Left cardiac atrium (tissue), 4 donors: ENCODE measurements at regions not wholly inside any gene's neighbourhood (a gene's known extent, or its start where the extent isn't known, plus 50 kb on each side); places are given as distances from the start of the nearest gene placed in this dataset.

Experiments
- ATAC-seq, 2 donors: fragments of 200-7000 bp; cut with Tn5 transposase; one replicate each; pipeline ENCODE4 v1.9.1; 2020; ENCODE audit warnings: mild to moderate bottlenecking in 2 of 2, moderate library complexity in 2 of 2
- DNase-seq: peaks from one replicate; pipeline ENCODE4 v3.0.0-alpha.2; 2020
- intact Hi-C, 2 donors: fragments of 100-400 bp; cut with DNase I; formaldehyde crosslinking; loops; one replicate each; pipeline versions ENCODE4 v1.14.1 to v1.15.1; 2022 to 2023
- donor health status: DM: no; HTN: yes; CAD: no.
- donor health status: DM: no; HTN: yes; CAD: no; lungs with severe emphysema.
- donor health status: DM: yes; HTN: yes; CAD: no.
- donor health status: Dilated cardiomyopathy.

DNA sequence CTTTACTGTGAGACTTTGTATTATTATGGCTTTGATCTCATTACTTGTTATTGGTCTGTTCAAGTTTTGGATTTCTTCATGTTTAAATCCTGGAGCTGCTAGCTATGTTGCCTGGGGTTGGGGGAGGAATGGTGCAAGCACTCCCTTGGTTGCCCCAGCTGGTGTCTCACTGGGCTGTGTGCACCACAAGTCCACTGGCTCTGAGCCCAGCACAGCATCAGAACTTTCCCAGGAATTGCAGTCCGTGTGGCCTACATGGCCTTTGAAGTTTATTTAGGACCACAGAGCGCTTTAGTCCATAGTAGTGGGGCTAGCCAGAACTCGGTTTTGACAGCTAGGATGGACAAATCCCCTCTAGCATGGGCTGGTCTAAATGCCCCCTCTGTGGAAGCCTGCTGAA, 278.8 kb upstream of the RPS6KA3 start:
- intact Hi-C loops, result no loop called here
- ATAC-seq (no peak), DNase-seq (no peak)

DNA sequence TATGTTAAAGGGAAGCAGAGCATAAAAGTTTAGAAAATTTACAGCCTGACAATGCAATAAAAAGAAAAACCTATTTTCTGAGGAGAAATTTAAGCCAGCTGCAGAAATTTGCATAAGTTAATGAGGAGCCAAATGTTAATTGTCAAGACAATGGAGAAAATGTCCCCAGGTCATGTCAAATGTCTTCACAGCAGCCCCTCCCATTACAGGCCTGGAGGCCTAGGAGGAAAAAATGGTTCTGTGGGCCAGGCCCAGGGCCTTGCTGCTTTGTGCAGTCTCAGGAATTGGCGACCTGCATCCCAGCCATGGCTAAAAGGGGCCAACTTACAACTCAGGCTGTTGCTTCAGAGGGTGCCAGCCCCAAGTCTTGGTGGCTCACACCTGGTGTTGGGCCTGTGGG, 275.4 kb upstream of the RPS6KA3 start:
- DNase-seq, result no peak
- intact Hi-C loops, result no loop called here
- ATAC-seq, result no peak

DNA sequence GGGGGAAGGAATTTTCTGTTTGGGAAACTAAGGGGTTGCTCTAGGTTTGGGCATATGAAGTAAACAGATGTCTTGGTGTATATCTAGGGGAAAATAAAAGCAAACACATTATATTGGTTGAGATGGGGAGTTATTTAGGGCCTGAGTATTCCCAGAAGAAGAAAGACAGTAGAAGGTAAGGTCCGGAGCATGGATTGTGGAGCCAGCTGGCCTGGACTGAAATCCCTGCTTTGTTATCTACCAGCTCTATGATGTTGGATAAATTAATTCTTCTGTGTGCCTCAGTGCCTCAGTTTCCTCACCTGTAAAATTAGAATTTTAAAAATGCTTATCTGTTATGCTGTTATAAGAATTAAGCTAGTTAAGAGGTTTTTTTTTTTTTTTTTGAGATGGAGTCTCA, 272.3 kb upstream of the RPS6KA3 start:
- DNase-seq, result no peak
- intact Hi-C loops, result no loop called here
- ATAC-seq, result no peak

DNA sequence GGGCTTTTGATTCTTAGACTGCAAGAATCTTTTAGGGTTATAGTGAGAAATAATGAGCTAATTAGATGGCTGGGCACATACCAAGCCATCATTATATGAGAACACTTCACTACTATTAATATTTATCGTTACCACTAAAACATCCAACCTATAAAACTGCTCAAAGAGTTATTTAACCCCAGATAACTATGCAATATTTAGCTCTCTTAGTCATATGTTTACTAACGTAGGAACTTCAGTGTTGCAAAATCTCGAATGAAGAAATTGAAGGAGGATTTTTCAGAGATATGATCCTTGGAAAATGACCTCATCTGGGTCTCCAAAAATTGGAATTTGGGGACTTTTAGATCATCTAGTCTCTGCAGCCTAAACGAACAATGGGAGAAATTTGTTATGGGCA, 265.0 kb upstream of the RPS6KA3 start:
- DNase-seq (no peak), ATAC-seq (no peak)
- intact Hi-C loops, result no loop called here

DNA sequence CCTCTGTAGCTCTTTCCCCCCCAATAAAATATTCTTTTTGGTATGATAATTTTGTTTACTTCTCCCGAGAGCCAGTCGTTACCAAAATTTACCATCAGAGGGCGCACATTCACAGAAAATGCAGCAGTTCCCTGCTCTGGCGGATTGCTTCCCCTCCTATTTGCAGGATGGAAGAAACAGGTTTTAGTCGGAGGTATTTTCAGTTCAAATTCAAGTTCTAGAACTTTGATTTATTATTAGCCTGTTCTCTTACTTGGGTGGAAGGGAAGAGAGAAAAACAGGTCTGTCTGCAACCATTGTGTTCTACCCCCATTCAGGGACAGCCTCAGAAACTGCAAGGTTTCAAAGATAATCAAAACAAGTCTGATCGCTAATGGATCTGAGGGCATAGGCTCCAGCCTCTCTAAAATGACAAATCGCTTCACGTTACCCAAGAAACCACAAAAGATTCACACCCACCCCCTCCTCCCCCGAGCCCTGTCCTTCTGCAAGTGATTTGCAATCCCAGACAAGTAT, 263.8 kb upstream of the RPS6KA3 start:
- ATAC-seq (peak; percentile 61 to 62), DNase-seq (no peak)
- intact Hi-C loops, result no loop called here

DNA sequence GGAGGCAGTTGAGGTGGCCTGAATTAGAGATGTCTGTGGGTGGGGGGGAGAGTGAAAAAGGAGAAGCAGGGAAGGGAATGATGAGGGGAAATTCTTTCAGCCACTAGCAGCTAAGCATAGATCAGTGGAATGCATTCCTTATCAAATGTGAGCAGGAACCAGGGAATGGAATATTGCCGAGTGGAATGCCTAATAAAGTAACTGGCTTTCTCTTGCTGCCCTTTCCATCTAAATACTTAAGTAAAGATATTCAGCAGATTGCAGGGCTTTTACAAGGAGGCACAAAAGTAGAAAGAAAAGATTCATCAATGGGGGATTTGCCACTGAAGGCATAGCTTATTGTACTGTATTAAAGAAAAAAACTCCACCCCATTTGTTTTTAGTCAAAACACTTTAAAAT, 263.0 kb upstream of the RPS6KA3 start:
- ATAC-seq (peak in 1 of 2 donors; percentile 10), DNase-seq (no peak)
- intact Hi-C loops, result loop anchor here in 1 of 2 donors (5.0 to 10.0 kb wide), 4 partner anchors 953 to 1445 kb away; no protein-coding TSS in a partner anchor

DNA sequence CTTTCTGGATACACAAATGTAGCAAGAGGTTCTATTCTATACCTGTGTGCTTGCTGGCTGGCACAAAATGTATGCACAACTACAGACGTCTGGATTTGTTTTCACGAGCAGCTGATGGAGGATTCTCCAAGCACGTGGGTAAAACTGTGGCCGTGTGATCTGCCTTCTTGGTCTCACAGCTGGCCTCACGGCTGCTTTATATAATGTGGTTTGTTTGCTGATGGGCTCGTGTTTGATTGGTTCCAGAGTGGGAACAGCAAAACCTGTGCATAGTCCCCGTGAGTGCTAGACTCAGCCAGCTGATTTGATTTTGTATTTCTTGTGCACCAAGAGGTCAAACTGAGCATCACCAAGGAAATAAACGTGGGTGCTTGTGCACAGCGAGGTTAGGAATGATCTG, 262.6 kb upstream of the RPS6KA3 start:
- no peak for DNase-seq
- peak in 1 of 2 donors; percentile 13 for ATAC-seq
- intact Hi-C loops, result loop anchor here in 1 of 2 donors (5.0 to 10.0 kb wide), 4 partner anchors 953 to 1446 kb away; no protein-coding TSS in a partner anchor

DNA sequence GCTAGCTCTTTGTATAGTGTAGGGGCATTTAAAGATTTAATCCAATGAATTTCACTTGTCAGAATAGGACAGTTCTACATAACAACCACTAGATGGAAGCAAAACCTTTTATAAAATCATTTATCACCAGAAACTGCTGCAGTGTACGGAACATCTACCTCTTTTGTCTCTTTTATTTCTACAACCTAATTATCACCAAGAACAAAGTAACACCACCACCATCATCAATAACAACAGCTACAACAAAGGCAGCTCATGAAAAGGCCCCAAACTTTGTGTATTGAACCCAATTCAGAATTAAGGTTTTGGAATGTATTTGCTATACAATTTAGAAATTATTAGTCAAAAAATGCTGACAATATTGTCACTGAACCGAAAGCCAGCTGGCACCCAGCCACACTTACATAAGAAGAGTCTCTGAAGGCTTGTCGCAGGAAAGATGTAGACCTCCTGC, 260.9 kb upstream of the RPS6KA3 start:
- ATAC-seq, result peak in 1 of 2 donors; percentile 54
- intact Hi-C loops, result loop anchor here in 1 of 2 donors (5.0 to 10.0 kb wide), 4 partner anchors 955 to 1447 kb away; no protein-coding TSS in a partner anchor
- peak; percentile 25 for DNase-seq

DNA sequence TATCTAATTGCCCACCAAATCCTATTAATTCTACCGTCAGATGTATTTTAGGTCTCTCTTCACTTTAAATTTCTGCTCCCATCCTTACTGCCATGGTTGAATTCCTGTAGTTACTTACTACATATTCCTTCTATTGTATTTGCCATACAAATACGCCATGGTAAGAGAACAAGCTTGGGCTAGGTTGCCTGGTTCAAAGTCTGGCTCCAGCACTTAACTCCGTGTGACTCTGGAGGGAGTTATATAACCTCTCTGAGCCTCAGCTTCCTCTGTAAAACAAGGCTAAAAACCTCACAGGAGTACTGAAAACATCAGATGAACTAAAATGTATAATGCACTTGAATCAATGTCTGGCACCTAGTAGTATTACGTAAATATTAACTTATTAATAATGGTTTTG, 260.3 kb upstream of the RPS6KA3 start:
- DNase-seq, result no peak
- intact Hi-C loops, result loop anchor here in 1 of 2 donors (5.0 to 10.0 kb wide), 4 partner anchors 955 to 1448 kb away; no protein-coding TSS in a partner anchor
- no peak for ATAC-seq

DNA sequence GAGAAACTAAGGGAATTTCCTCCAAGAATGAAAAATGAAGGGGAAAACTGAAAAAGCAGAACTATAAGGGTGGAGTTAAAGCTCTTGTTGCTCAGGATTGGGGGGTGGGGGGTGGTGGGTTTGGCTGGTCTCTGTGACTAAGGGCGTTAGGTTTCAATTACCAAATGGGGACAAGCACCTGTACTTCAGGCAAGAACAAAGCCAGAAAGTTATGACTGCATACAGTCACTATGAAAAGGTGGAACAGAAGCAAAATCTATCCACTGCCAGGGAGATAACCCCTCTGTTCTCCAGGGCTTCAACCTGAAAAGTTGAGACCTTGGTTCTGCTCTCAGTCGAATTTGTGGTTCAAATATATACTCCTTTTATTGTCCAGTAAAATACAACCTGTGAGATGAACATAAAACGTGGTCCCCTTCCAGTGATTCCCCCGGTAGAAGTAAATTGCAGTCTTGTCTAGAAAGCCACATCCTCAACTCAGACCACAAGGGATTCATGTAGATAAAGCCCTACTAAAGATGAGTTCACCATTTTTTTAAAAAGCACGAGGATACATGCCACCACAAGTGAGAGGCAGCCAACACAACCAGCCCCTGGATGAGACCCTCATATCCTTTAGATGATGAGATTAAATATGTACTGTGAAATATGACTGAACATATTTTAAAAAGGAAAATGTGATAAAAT, 257.1 kb upstream of the RPS6KA3 start:
- intact Hi-C loops, result loop anchor here in 1 of 2 donors (10.0 kb wide), 1 partner anchor 1451 kb away; no protein-coding TSS in a partner anchor

DNA sequence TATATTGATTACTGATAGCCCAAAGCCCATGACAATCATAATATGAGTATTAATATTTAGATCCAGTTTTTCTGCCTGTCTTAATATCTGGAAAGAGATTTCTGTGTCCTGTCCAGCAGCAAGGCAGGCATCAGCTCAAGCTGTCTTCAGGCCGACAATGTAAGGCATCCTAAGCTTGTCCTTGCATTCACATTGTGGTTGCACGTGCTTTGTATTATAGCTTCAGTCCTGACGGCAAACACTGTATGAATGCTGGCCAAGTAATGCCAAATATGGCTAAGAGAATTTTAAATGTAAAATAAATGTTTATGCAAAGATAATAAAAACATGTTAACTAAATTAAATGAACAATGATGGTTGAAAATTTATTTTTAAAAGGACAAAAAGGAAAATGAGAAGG, 255.7 kb upstream of the RPS6KA3 start:
- DNase-seq (no peak), ATAC-seq (no peak)
- intact Hi-C loops, result loop anchor here in 1 of 2 donors (10.0 kb wide), 1 partner anchor 1452 kb away; no protein-coding TSS in a partner anchor

More for the DNA sequence above, 257.1 kb upstream of the RPS6KA3 start:
- no peak for ATAC-seq
- no peak for DNase-seq

DNA sequence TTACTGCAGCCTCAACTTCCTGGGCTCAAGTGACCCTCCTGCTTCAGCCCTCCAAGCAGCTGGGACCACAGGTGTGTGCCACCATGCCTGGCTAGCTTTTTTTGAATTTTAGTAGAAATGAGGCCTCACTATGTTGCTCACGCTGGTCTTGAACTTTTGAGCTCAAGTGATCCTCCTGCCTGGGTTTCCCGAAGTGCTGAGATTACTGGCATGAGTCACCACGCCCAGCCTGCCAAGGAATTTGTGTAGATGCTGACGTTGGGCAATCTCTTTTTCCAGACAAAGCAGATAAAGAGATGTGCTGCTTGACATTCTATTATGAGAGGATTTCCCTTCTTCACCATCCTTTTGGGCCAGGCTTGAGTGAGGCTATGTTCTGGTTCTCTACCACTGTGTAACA, 254.5 kb upstream of the RPS6KA3 start:
- DNase-seq (no peak), ATAC-seq (peak in 1 of 2 donors; percentile 32)
- intact Hi-C loops, result loop anchor here in 1 of 2 donors (10.0 kb wide), 1 partner anchor 1454 kb away; no protein-coding TSS in a partner anchor

DNA sequence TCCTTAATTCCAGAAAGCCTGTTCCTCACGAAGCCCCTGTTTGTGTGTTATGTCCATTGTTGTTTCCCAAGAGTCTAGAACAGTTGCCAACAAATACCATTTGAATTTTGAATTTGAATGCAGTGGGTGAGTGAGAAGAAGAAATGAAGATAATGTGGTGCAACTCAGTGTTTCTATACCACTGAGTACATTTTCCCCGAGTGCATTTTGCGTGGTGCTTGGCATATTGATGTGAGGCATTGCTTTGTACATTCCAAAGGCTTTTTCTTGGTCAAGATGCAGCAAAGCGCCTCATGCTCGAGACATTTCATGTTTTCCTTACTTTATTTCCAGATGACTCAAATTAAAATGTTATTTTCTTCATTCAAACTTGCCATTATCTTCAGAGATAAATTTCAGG, 253.1 kb upstream of the RPS6KA3 start:
- ATAC-seq (no peak), DNase-seq (no peak)
- intact Hi-C loops, result loop anchor here in 1 of 2 donors (10.0 kb wide), 1 partner anchor 1455 kb away; no protein-coding TSS in a partner anchor

DNA sequence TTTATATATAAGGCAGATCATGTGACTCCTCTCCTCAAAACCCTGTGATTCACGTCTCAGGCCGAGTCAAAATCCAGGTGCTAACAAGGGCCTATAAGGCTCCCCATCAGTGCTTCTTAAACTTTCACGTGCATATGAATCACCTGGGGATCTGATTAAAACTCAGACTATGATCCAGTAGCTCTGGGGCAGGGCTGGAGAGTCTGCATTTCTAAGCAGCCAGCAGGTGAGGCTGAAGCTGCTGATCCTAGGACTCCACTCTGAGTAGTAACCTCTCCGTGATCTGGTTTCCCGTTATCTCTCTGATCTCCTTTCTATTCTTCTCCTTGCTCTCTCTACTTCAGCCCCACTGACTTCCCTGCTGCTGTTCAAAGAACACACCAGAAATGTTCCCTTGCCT, 252.4 kb upstream of the RPS6KA3 start:
- intact Hi-C loops, result no loop called here
- DNase-seq, result no peak
- no peak for ATAC-seq

DNA sequence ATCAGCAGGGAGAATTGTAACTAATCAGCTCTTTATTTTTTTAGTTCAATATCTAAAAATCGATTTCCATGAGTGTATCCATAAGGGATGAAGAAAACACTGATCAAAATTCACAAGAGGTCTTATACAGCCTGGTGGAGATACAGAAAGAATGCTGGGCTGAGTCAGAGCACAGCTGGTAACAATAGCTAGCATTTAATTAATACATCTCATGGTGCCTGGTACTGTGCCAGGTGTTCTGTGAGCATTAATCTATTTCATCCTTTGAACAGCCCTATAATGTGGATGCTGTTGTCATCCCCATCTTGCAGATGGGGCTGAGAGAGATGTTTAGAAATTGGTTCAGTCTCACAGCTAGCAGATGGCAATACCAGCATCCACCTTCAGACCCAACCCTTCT, 250.9 kb upstream of the RPS6KA3 start:
- ATAC-seq (no peak), DNase-seq (no peak)
- intact Hi-C loops, result no loop called here

DNA sequence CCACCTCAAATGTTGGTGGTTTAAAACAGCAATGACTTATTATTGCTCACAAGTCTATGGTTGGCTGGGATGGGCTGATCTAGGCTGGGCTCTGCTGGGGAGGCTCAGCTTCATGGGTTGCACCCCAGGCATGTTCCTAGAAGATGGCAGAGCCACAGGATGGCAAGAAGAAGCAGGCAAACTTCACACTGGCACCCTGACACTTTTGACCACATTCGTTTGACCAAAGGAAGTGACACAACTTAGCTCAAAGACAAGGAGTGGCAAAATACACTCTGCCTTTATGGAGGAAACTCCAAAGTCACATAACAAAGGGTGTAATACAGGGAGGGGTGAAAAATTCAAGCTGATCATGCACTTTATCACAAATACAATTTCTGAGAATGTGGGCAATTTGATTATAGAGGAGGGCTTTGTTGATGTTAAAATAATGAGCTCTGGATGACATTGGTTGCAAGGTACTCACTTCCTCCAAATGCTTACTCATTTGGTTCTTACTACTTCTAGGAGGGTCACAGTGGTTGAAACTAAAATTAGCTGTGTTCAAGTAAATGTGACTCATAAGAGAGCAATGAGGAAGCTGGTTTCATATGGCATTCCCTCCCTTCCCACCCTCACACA, 249.2 kb upstream of the RPS6KA3 start:
- DNase-seq, result no peak
- peak; percentile 68 to 78 for ATAC-seq
- intact Hi-C loops, result no loop called here

DNA sequence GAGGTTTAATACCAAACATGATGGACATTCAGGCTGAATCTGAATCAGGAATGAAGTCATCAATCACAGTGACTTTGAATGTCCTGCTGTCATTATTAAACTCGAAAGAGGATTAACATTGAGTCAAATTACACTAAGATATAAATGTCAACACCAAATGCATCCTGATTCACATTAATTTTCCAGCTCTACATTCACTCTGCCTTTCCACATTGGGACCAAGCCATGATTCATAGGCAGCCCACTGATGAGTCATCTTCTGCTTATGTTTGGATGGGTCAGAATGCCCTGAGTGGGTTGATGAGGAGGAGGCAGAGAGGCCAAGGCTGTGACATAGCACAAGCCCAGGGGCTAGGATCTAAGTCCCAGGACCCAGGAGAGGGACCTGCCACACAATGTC, 247.6 kb upstream of the RPS6KA3 start:
- intact Hi-C loops, result no loop called here
- ATAC-seq (peak in 1 of 2 donors; percentile 74), DNase-seq (no peak)

DNA sequence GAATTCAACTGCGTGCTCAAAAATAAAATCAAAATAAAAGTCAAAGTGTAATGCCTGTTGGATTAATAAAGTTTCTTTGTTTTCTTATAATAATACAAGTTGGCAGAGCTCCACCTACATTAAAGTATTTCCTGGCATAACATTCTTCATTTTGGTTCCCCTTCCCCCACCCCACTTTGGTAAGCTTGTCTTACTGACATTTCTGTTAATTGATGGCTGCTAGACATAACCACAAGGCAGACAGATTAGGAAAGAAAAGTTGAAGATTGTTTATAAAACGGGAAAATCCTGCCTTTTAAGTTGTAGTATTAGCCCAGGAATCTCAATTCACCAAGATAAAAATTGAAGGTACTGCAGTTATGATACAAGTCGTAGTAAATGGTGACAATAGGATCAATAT, 246.5 kb upstream of the RPS6KA3 start:
- intact Hi-C loops, result no loop called here
- ATAC-seq, result no peak
- no peak for DNase-seq

DNA sequence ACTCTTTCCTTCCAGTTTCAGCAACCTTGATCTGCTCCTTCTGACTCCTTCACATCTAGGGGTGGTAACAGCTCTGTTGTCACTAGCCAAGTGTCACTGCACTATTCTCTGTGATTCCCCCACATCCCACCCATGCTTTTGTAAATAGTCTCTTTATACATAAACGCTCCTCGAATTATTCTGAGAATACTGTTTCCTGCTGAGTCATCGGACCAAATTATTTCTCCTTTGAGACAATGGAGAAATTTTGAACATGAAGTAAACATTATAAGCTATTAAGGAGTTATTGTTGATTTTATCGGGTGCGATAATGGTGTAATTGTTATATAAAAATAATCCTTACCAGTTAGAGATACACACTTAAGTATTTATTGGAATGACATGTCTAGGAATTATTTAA, 245.1 kb upstream of the RPS6KA3 start:
- intact Hi-C loops, result no loop called here
- ATAC-seq (no peak), DNase-seq (no peak)
